ENCODE measurements at regions not wholly inside any gene's neighbourhood (a gene's known extent, or its start where the extent isn't known, plus 50 kb on each side); places are given as distances from the start of the nearest gene placed in this dataset.

DNA sequence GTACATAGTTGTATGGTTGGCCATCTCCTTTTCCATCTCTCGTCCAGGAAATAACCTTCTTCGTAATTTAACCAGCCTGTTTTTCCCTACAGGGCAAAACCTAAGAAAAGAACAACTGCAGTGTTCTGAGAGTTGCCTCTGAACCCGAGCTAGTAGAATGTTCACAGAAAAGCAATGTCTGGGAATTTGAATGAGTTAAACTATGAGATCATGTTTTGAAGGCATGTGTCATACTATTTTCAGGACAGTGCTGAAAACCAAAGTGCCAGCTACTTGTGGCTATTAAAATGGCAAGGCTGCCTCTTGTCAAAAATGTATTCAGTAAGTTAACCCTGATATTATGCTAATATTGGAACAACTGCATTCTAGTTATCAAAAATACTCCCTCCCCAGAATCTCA, 482.9 kb upstream of the SPRED2 start:
- Histone ChIP-seq H4K20me1 (ENCODE audit: insufficient read depth, low read length, poor library complexity, severe bottlenecking) (no peaks in the 10 kb centered on the region), H3K27me3 (ENCODE audit: insufficient read depth, low read length, poor library complexity, severe bottlenecking) (no peaks in the 10 kb centered on the region), H2AFZ (ENCODE audit: low read length) (no peak overlapping the region), H3F3A (ENCODE audit: low read depth) (no peaks in the 10 kb centered on the region), H3K4me1 (ENCODE audit: insufficient read depth, low read length, poor library complexity, severe bottlenecking) (no peaks in the 10 kb centered on the region), H3K79me2 (ENCODE audit: insufficient read depth, low read length) (no peaks in the 10 kb centered on the region), H3K9ac (ENCODE audit: low read depth, low read length, poor library complexity, severe bottlenecking) (no peak overlapping the region), H3K9me3 (ENCODE audit: insufficient read depth, low read depth, low read length) (no peaks in the 10 kb centered on the region), H3K9me2 (replicated peaks; ENCODE audit: low read depth, low read length) (no peaks in the 10 kb centered on the region), H3K4me2 (ENCODE audit: low read depth, low read length, poor library complexity, severe bottlenecking) (no peak overlapping the region), H3K36me3 (ENCODE audit: insufficient read depth, low read length) (no peaks in the 10 kb centered on the region), H3K4me3 (ENCODE audit: low read length, poor library complexity, severe bottlenecking) (no peak overlapping the region)
- TF ChIP-seq EZH2phosphoT487 (IDR thresholded peaks at IDR 0.05; ENCODE audit: borderline replicate concordance): no peak
- TF ChIP-seq, protein P1, sequence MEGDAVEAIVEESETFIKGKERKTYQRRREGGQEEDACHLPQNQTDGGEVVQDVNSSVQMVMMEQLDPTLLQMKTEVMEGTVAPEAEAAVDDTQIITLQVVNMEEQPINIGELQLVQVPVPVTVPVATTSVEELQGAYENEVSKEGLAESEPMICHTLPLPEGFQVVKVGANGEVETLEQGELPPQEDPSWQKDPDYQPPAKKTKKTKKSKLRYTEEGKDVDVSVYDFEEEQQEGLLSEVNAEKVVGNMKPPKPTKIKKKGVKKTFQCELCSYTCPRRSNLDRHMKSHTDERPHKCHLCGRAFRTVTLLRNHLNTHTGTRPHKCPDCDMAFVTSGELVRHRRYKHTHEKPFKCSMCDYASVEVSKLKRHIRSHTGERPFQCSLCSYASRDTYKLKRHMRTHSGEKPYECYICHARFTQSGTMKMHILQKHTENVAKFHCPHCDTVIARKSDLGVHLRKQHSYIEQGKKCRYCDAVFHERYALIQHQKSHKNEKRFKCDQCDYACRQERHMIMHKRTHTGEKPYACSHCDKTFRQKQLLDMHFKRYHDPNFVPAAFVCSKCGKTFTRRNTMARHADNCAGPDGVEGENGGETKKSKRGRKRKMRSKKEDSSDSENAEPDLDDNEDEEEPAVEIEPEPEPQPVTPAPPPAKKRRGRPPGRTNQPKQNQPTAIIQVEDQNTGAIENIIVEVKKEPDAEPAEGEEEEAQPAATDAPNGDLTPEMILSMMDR (conservative IDR thresholded peaks at IDR 0.05; ENCODE audit: low read length): no peak

DNA sequence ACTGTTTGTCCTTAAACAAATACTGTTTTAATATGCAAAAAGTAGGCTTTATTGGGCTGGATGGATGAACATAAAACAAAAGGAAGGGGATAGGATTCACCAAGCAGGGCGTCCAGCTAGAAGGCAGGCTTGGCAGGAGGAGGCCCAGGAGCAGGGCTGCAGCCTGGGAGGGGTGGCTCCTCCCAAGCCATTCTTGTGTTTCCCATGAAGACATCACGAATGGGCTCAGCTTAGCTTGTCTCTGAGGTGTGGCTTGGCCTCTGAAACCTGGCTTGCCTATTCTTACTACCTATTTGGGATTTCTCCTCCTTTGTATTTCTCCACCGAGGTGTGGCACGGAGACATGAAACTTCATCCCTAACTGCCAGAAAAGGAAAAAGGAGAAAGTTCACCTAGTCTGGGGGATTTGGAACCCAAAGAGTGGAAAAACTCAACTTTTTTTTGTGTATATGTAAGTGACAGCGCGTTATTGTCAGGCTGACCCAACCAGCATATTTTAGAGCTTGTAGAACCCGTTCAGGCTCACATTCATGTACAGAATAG, 481.9 kb upstream of the SPRED2 start:
- H3K27me3 ChIP-seq (ENCODE audit: insufficient read depth, low read length, poor library complexity, severe bottlenecking): no peaks in the 10 kb centered on the region
- no peak overlapping the region for H3K4me2 ChIP-seq (ENCODE audit: low read depth, low read length, poor library complexity, severe bottlenecking)
- H3K9me2 ChIP-seq (replicated peaks; ENCODE audit: low read depth, low read length): no peaks in the 10 kb centered on the region
- no peaks in the 10 kb centered on the region for H4K20me1 ChIP-seq (ENCODE audit: insufficient read depth, low read length, poor library complexity, severe bottlenecking)
- no peaks in the 10 kb centered on the region for H3K9me3 ChIP-seq (ENCODE audit: insufficient read depth, low read depth, low read length)
- H3K36me3 ChIP-seq (ENCODE audit: insufficient read depth, low read length): no peaks in the 10 kb centered on the region
- no peaks in the 10 kb centered on the region for H3F3A ChIP-seq (ENCODE audit: low read depth)
- no peak overlapping the region for H3K9ac ChIP-seq (ENCODE audit: low read depth, low read length, poor library complexity, severe bottlenecking)
- H3K4me1 ChIP-seq (ENCODE audit: insufficient read depth, low read length, poor library complexity, severe bottlenecking): no peaks in the 10 kb centered on the region
- no peaks in the 10 kb centered on the region for H3K79me2 ChIP-seq (ENCODE audit: insufficient read depth, low read length)
- TF ChIP-seq EZH2phosphoT487 (IDR thresholded peaks at IDR 0.05; ENCODE audit: borderline replicate concordance): no peak
- TF ChIP-seq, protein P1 (conservative IDR thresholded peaks at IDR 0.05; ENCODE audit: low read length): no peak
- no peak overlapping the region for H3K4me3 ChIP-seq (ENCODE audit: low read length, poor library complexity, severe bottlenecking)
- H2AFZ ChIP-seq (ENCODE audit: low read length): no peak overlapping the region

DNA sequence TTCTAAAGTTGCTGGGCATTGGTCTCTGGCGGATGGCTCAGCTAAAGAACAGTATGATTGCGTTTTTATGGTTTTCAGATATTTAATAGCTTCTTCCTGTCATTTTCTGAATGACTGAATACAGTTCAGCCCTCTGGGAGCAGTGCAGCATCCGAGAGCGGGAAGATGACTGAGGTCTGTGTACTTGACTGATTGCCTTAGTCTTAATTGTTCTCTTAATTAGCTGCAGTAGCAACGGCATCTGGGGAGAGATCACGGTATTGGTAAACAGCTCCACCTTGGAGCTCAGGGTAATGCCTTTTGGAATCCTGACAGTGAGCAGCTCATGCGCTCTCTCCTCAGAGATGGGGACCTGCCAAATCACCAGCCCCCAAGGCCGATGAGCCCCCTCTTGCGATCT, 481.4 kb upstream of the SPRED2 start:
- Histone ChIP-seq H3K9ac (ENCODE audit: low read depth, low read length, poor library complexity, severe bottlenecking) (no peak overlapping the region), H2AFZ (ENCODE audit: low read length) (no peak overlapping the region), H3K4me2 (ENCODE audit: low read depth, low read length, poor library complexity, severe bottlenecking) (no peak overlapping the region), H4K20me1 (ENCODE audit: insufficient read depth, low read length, poor library complexity, severe bottlenecking) (no peaks in the 10 kb centered on the region), H3K4me1 (ENCODE audit: insufficient read depth, low read length, poor library complexity, severe bottlenecking) (no peaks in the 10 kb centered on the region), H3K36me3 (ENCODE audit: insufficient read depth, low read length) (no peaks in the 10 kb centered on the region), H3K9me3 (ENCODE audit: insufficient read depth, low read depth, low read length) (no peaks in the 10 kb centered on the region), H3K79me2 (ENCODE audit: insufficient read depth, low read length) (no peaks in the 10 kb centered on the region), H3K4me3 (ENCODE audit: low read length, poor library complexity, severe bottlenecking) (no peak overlapping the region), H3K9me2 (replicated peaks; ENCODE audit: low read depth, low read length) (no peaks in the 10 kb centered on the region), H3F3A (ENCODE audit: low read depth) (no peaks in the 10 kb centered on the region), H3K27me3 (ENCODE audit: insufficient read depth, low read length, poor library complexity, severe bottlenecking) (no peaks in the 10 kb centered on the region)
- no peak for TF ChIP-seq EZH2phosphoT487 (IDR thresholded peaks at IDR 0.05; ENCODE audit: borderline replicate concordance)
- TF ChIP-seq, protein P1 (conservative IDR thresholded peaks at IDR 0.05; ENCODE audit: low read length): no peak

All from Loucy (cell line).